Ishikawa (cell line): ENCODE measurements at regions not wholly inside any gene's neighbourhood (a gene's known extent, or its start where the extent isn't known, plus 50 kb on each side); places are given as distances from the start of the nearest gene placed in this dataset.

ENCODE experiments used
- CEBPB ChIP-seq: IDR thresholded peaks from 2 replicates; pipeline ENCODE4 v1.6.1; 2012
- EGR1 ChIP-seq: IDR thresholded peaks from 2 replicates; pipeline ENCODE4 v1.6.1; 2012
- EP300 ChIP-seq: IDR thresholded peaks from 2 replicates; pipeline ENCODE4 v1.6.1; 2012; ENCODE audit warnings: borderline replicate concordance
- FOXM1 ChIP-seq: IDR thresholded peaks from 2 replicates; pipeline ENCODE4 v1.6.1; 2012; ENCODE audit warnings: low read depth, borderline replicate concordance
- REST ChIP-seq: IDR thresholded peaks from 2 replicates; pipeline ENCODE4 v1.6.1; 2012; ENCODE audit warnings: low read depth, mild to moderate bottlenecking
- TF ChIP-seq, protein P1 (sequence below): IDR thresholded peaks from 2 replicates; pipeline ENCODE4 v1.6.1; 2012

- no peak for TF ChIP-seq CEBPB
- TF ChIP-seq FOXM1: no peak
- TF ChIP-seq, protein P1, sequence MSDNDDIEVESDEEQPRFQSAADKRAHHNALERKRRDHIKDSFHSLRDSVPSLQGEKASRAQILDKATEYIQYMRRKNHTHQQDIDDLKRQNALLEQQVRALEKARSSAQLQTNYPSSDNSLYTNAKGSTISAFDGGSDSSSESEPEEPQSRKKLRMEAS: no peak
- TF ChIP-seq EGR1: no peak
- TF ChIP-seq EP300: no peak
- TF ChIP-seq REST: no peak
Measured at GRCh38 chr13:27730191-27730590, 62.1 kb upstream of the GSX1 start.
